Posterior vena cava (tissue), 2 donors: ENCODE measurements at regions not wholly inside any gene's neighbourhood (a gene's known extent, or its start where the extent isn't known, plus 50 kb on each side); places are given as distances from the start of the nearest gene placed in this dataset.
"Not testable (repeated sequence)": the region's sequence is repeated elsewhere in the genome, so short reads cannot be mapped to it uniquely, and the experiment has no call there.

Source experiments
- DNase-seq: peaks from one replicate; pipeline ENCODE4 v3.0.0-alpha.2; 2020; ENCODE audit warnings: low spot score
- intact Hi-C, 2 donors: fragments of 100-400 bp; cut with DNase I; formaldehyde crosslinking; loops; one replicate each; pipeline versions ENCODE4 v1.14.1 to v1.14.2; 2022 to 2023
- donor health status: DM: yes; HTN: yes; CAD: no.
- donor health status: DM: yes; HTN: yes; CAD: no.

DNA sequence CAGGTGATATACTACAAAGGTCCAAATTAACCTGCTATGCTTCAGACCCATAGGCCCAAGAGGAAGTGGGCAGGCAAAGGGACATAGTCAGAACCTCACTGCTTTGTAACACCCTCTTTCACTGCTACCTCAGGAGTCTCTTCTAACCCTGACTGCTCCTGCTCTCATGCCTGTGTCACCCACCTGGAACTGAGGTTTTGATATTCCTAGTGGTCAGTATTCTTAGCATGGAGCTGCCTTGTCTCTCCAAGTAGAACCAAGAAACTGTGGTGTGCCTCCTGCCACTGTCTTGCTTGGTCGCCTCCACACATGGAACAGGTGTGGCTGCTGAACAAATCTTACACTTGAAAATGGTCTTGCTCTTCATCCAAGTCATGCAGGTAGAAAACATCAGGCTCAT, 677.5 kb downstream of the XPNPEP1 start:
- DNase-seq = no peak
- intact Hi-C loops = no loop called here

DNA sequence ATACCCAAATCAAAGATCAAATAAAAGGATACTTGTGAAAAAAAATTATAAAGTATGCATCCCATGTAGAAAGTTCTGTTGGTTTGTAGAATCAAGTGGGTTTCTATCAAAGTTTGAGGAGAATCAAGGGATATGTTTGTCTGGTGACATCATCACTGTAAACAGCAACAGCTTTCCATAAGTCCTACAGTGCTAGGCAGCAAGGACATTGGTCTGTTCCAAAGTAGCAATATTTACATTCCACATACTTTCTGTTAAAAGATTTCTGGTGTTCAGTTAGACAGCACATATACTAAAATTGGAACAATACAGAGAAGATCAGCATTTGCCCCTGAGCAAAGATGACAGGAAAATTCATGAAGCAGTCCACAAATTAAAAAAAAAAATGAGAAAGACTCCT, 683.9 kb downstream of the XPNPEP1 start:
- no peak for DNase-seq
- intact Hi-C loops = no loop called here

DNA sequence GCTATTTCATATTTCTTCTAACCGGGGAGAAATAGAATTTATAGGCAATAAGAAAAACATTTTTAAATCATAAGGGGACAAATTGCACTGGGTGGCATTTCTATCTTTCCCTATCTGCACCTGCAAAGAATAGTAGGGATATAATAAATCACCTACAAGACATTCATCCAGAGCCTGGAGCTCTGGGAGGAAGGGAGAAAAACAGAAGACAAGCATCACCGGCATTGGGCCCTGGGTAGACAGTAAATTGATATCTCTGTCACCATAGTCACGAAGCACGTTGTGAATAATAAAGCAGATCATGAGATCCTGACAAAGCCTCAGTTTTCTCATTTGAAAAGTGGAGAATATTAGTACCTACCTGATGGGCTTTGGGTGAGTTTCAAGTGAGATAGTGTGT, 685.6 kb downstream of the XPNPEP1 start:
- intact Hi-C loops = no loop called here
- DNase-seq = no peak

GRCh38 chr10:109237050-109237449, 686.3 kb downstream of the XPNPEP1 start:
- no peak for DNase-seq
- intact Hi-C loops = no loop called here

DNA sequence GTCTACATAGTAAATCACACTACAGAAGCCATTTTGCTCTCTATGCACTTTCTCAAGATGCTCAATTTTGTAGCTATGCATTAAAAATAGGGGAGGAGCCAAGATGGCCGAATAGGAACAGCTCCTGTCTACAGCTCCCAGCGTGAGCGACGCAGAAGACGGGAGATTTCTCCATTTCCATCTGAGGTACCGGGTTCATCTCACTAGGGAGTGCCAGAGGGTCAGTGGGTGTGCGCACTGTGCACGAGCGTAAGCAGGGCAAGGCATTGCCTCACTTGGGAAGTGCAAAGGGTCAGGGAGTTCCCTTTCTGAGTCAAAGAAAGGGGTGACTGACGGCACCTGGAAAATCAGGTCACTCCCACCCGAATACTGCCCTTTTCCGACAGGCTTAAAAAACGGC, 699.8 kb downstream of the XPNPEP1 start:
- intact Hi-C loops = not testable (repeated sequence)

GRCh38 chr10:109219935-109220605, 703.2 kb downstream of the XPNPEP1 start:
- intact Hi-C loops = no loop called here
- DNase-seq = no peak

More for the DNA sequence above, 699.8 kb downstream of the XPNPEP1 start:
- DNase-seq = not testable (repeated sequence)

- intact Hi-C loops = no loop called here
- DNase-seq = no peak
Observed at GRCh38 chr10:109218207-109218606, 705.1 kb downstream of the XPNPEP1 start.

- no peak for DNase-seq
- intact Hi-C loops = no loop called here
Observed at GRCh38 chr10:109215291-109216075, 707.8 kb downstream of the XPNPEP1 start.

DNA sequence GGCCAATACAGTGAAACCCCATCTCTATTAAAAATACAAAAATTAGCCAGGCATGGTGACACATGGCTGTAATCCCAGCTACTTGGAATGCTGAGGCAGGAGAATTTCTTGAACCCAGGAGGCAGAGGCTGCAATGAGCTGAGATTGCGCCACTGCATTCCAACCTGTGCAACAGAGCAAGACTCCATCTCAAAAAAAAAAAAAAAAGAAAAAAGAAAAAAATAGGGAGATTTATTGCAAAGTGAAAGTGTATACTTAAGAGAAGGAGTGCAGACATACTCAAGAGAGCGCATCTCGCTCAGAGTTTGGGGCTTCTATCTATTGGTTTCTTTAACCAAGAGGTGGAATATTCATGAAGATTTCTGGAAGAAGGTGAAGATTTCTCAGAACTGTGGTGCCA, 708.4 kb downstream of the XPNPEP1 start:
- DNase-seq, intact Hi-C loops: not testable (repeated sequence)

DNA sequence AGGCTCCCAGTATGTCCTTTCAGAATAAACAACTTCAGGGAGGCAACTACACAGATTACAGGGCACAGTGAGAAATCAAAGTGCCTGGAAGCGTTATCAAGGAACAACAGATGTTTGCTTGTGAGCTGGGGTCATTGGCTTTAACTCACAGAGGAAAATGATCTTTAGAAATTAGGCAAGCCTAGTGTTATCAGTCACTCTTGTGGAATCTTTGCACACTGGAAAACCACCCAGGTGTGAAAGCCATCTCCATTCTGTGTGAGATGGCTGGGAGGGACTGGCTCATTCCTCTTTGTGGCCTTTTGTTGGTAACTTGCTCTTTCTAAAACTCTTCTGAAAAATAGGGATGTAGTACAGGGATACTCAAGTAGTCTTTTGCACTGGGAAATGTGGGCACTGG, 716.0 kb downstream of the XPNPEP1 start:
- no peak for DNase-seq
- intact Hi-C loops = no loop called here

- DNase-seq = no peak
- intact Hi-C loops = no loop called here
Observed at GRCh38 chr10:109205929-109206585, 717.3 kb downstream of the XPNPEP1 start.

DNA sequence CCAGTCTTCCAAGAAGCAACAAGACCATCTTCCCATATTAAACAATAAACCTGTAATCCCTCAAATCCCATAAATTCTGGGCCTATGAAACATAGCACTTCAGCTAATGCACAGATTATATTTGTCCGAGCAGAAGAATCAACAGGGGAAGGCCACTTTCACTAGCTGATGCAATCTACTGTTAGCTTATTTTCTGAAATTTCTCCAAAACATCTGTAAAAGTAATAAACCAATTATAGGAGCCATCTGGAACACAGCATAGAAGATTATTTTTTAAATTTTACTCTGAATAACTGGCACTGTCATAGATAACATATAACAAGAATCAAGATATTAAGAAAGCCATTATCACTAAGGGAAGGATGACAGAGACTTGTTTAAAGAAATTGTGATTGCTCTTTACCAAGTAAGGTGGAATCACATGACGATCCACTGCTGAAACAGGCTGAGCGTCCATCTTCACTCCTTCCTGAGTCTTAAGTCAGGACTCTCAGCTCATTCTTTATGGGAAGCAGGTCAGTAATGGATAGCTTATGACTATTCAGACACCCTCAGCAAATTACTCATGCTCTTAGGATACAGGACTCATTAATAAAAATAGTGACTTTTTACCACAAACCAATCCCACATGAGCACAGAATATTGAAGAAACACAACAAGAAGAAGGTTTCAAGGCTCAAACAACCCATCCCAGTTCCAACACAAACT, 719.5 kb downstream of the XPNPEP1 start:
- no peak for DNase-seq
- intact Hi-C loops = loop anchor here in 1 of 2 donors (5.0 kb wide), 1 partner anchor 411 kb away; no protein-coding TSS in a partner anchor

GRCh38 chr10:109202111-109202510, 721.2 kb downstream of the XPNPEP1 start:
- DNase-seq = no peak
- intact Hi-C loops = loop anchor here in 1 of 2 donors (5.0 kb wide), 1 partner anchor 410 kb away; no protein-coding TSS in a partner anchor

DNA sequence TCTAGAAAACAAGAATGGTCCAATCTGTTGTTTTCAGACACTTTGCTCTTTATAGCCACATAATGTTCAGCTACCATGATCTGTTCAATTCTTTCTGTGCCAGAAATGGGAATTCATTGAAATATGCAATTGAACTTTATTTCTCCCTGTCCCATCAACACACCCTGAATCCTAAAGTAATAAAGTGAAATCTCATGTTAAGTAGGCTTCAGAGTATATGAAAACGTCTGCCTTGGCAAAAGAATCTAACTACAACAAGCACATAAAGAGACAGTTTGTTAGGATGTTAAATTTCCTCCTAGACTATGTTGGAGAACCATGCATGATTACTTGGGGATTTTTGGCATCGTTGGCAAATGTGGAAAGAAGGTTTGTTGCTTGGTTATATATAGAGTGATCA, 722.7 kb downstream of the XPNPEP1 start:
- DNase-seq = no peak
- intact Hi-C loops = loop anchor here in 1 of 2 donors (5.0 kb wide), 1 partner anchor 408 kb away; no protein-coding TSS in a partner anchor

GRCh38 chr10:109191823-109192222, 731.5 kb downstream of the XPNPEP1 start:
- intact Hi-C loops = no loop called here
- no peak for DNase-seq

- intact Hi-C loops = no loop called here
- no peak for DNase-seq
Observed at GRCh38 chr10:109191341-109191740, 732.0 kb downstream of the XPNPEP1 start.

DNA sequence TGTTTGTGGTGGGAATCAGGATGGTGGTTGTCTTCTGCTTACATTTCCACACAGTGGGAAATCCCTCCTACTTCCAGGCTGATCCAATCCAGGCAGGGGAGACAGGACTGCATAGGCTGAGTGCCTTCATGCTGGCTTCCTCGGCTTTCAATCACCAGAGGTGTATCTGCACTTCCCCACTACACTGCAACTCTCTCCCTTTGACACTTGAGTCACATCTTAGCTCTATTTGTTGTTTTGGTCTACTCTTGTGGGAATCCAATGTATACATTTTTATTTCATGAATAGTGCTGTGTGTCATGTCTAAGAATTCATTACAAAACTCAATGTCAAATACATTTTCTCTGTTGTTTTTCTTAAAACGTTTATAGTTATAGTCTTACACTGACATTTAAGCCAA, 735.6 kb downstream of the XPNPEP1 start:
- intact Hi-C loops = no loop called here
- no peak for DNase-seq

DNA sequence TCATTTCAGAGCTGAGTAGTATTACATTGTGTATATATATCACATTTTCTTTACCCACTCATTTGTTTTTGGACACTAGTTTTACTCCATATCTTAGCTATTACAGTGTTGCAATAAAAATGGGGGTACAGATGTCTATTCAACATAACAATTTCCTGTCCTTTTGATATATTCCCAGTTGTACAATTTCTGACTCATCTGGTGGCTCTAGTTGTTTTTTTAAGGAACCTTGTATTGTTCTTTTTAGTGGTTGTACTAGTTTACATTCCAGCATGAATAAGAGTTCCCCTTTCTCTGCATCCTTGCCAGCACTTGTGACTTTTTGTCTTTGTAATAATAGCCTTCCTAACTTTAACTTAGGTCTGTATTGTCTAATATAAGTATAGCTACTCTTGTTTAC, 739.9 kb downstream of the XPNPEP1 start:
- intact Hi-C loops = no loop called here
- no peak for DNase-seq

DNA sequence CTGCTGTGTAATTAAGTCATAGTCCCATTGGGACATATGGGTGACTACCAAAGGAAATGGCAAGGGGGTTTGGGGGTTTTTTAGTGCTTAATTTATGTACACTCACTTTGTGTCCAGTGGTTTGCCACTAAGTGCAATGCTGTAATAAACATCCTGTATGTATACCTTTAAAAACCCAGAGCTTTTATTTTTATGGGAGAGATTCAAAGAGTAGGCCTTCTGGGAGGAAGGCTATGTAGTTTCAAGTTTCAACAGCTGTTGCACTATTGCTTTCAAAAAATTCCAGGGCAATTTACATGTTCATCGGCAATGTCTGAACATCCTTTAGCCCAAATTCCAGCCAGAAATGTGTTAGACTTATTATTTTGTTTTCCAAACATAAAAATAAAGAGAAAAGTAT, 744.7 kb downstream of the XPNPEP1 start:
- DNase-seq = no peak
- intact Hi-C loops = no loop called here

DNA sequence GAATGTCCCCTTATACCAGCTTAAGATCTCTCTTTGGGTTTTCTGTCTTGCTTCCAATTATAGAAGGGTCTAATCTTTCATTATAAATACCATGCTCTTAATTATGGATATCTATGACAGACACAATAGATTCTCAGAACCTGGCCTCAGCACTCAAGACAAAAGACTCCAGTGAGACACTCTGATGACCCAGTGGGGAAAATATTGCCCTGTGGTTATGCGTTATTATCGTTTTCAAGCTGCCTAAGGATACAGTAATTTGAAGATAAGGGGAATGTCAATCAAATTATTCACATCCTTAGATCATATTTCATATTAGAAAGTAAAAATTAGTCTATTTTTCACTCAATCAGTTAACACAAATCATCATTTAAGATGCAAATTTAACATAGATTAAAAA, 748.8 kb downstream of the XPNPEP1 start:
- intact Hi-C loops = no loop called here
- DNase-seq = no peak
